ENCODE measurements at regions not wholly inside any gene's neighbourhood (a gene's known extent, or its start where the extent isn't known, plus 50 kb on each side); places are given as distances from the start of the nearest gene placed in this dataset.
A peak's percentile ranks its signal among the peaks of the same experiment; 100 is the strongest.

DNA sequence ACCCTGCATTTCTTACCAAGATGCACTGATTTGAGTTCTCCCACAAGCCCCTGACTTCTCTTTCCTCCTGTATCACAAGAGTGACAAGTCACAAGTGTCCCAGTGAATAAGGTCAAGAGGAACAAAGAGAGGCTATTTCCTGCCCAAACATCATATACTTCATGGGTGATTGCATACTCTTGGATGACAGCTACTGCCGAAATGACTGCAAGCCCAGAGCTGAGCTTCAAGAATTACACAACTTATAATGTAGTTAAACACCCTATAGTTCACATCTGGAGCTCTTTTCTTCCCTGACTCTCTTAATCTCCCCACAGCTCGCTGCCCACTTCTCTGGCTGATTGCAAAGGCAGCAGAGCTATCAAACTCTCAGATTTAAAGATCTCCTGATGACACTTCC, 289.7 kb upstream of the PARD3B start:
- ATAC-seq (no peak), DNase-seq (no peak)
- Histone ChIP-seq H3K27ac (no peak overlapping the region), H3K27me3 (peaks cover 0 to 3% (median 0%) of the 10 kb centered on the region in 7 donors), H3K36me3 (no peaks in the 10 kb centered on the region), H3K4me3 (no peak overlapping the region), H3K9me3 (no peaks in the 10 kb centered on the region), H3K4me1 (peaks cover 0 to 25% (median 4%) of the 10 kb centered on the region in 9 donors)
- TF ChIP-seq CTCF (IDR thresholded peaks at IDR 0.05), result no peak
- 68 to 73% methylated on average over 2 of the region's 2 CpGs for WGBS, 2 donors
- intact Hi-C loops (cut with DNase I), result loop anchor here in 3 of 10 donors (10.0 kb wide), 2 partner anchors 1419 to 1669 kb away; no protein-coding TSS in a partner anchor

DNA sequence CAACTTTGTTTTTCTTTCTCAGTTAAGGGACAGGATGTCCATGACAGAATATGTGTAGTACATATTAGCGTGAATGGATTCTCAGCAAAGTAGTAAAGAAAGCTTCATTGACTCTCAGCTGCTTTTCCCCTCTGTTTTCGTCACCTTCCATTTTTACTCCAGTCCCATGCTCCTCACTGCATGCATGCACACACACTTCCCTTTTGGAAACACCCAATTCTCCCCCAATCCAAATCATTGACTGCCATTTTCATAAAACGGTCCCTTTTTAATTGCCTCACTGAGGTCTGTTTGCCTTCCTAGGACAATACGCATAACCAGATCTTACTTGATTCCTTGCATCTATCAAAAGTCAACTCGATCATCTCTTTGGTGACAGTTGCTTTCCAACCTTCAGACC, 287.5 kb upstream of the PARD3B start:
- peaks cover 0 to 39% (median 15%) of the 10 kb centered on the region in 9 donors for H3K4me1 ChIP-seq
- no peaks in the 10 kb centered on the region for H3K9me3 ChIP-seq
- H3K27ac ChIP-seq, result no peak overlapping the region
- no peak for ATAC-seq
- intact Hi-C loops (cut with DNase I), result loop anchor here in 3 of 10 donors (10.0 kb wide), 2 partner anchors 1417 to 1667 kb away; no protein-coding TSS in a partner anchor
- H3K27me3 ChIP-seq, result peaks cover 0 to 3% (median 0%) of the 10 kb centered on the region in 7 donors
- TF ChIP-seq CTCF (IDR thresholded peaks at IDR 0.05), result no peak
- no peaks in the 10 kb centered on the region for H3K36me3 ChIP-seq
- H3K4me3 ChIP-seq, result no peak overlapping the region
- WGBS, 2 donors, result 96% methylated on average over 5 of the region's 5 CpGs
- DNase-seq, result no peak

GRCh38 chr2:204258890-204259289, 286.4 kb upstream of the PARD3B start:
- ATAC-seq (no peak), DNase-seq (no peak)
- TF ChIP-seq CTCF (IDR thresholded peaks at IDR 0.05), result no peak
- no peaks in the 10 kb centered on the region for H3K36me3 ChIP-seq
- H3K9me3 ChIP-seq, result no peaks in the 10 kb centered on the region
- H3K4me3 ChIP-seq, result no peak overlapping the region
- intact Hi-C loops (cut with DNase I), result loop anchor here in 3 of 10 donors (10.0 kb wide), 2 partner anchors 1416 to 1666 kb away; no protein-coding TSS in a partner anchor
- peaks cover 0 to 39% (median 15%) of the 10 kb centered on the region in 9 donors for H3K4me1 ChIP-seq
- peaks cover 0 to 4% (median 0%) of the 10 kb centered on the region in 7 donors for H3K27me3 ChIP-seq
- no peak overlapping the region for H3K27ac ChIP-seq

- ATAC-seq (peak; percentile 59 to 87 (median 74)), DNase-seq (peak; percentile 15 to 76)
- peak; percentile 67 to 84 (median 81) for TF ChIP-seq CTCF (IDR thresholded peaks at IDR 0.05)
- H3K4me1 ChIP-seq, result peaks cover 0 to 34% (median 15%) of the 10 kb centered on the region in 9 donors
- WGBS, 2 donors, result 31 to 34% methylated on average over 9 of the region's 9 CpGs
- peaks cover 0 to 4% (median 0%) of the 10 kb centered on the region in 7 donors for H3K27me3 ChIP-seq
- H3K9me3 ChIP-seq, result no peaks in the 10 kb centered on the region
- intact Hi-C loops (cut with DNase I), result loop anchor here in 7 of 10 donors (2.0 to 10.0 kb wide), 11 partner anchors 54 to 1684 kb away; partner anchors contain the start of gene NRP2 (in 2 of the 7)
- H3K27ac ChIP-seq, result peak overlapping the region in 4 of 10 donors; percentile 13 to 41 (median 32)
- no peaks in the 10 kb centered on the region for H3K36me3 ChIP-seq
- no peak overlapping the region for H3K4me3 ChIP-seq
Observed at GRCh38 chr2:204260162-204260877, 285.0 kb upstream of the PARD3B start.

All from heart right ventricle (tissue), 16 donors.